Esophagus squamous epithelium (tissue), 5 donors: ENCODE measurements at regions not wholly inside any gene's neighbourhood (a gene's known extent, or its start where the extent isn't known, plus 50 kb on each side); places are given as distances from the start of the nearest gene placed in this dataset.

Experiments used
- DNase-seq: peaks from one replicate; lab custom pipeline; 2025; lab: John Stamatoyannopoulos, UW
- H3K27ac ChIP-seq, 4 donors: fragments of 200-600 bp; sonication (generic); one replicate each; pipeline ENCODE4 v1.5.1; 2016 to 2019; ENCODE audit warnings: mild to moderate bottlenecking in 1 of 4
- H3K27me3 ChIP-seq, 4 donors: fragments of 200-600 bp; sonication (generic); 1 replicate in 3 of 4; 2 replicates in 1 of 4; pipeline versions ENCODE4 v1.5.1 to v1.6.0; 2017 to 2021; ENCODE audit warnings: antibody characterized with exemption in 1 of 4
- H3K36me3 ChIP-seq, 3 donors: fragments of 200-600 bp; sonication (generic); one replicate each; pipeline ENCODE4 v1.5.1; 2016 to 2019
- H3K4me1 ChIP-seq, 3 donors: fragments of 200-600 bp; sonication (generic); one replicate each; pipeline ENCODE4 v1.5.1; 2017 to 2019
- H3K4me3 ChIP-seq, 4 donors: fragments of 200-600 bp; sonication (generic); 1 replicate in 3 of 4; 2 replicates in 1 of 4; pipeline ENCODE4 v1.5.1; 2016 to 2019; ENCODE audit warnings: mild to moderate bottlenecking in 2 of 4, moderate library complexity in 1 of 4
- H3K9me3 ChIP-seq, 3 donors: fragments of 200-600 bp; sonication (generic); one replicate each; pipeline ENCODE4 v1.5.1; 2016 to 2019
- POLR2A ChIP-seq, 4 donors: fragments of 450-650 bp; IDR thresholded peaks; one replicate each; pipeline ENCODE4 v1.6.1; 2017; ENCODE audit warnings: antibody characterized with exemption in 4 of 4, mild to moderate bottlenecking in 4 of 4, moderate library complexity in 3 of 4
- WGBS, 2 donors: methylation state at CpG; one replicate each; pipeline ENCODE4 v1.1.5; 2018; 5-methylcytosine and 5-hydroxymethylcytosine counted together
- intact Hi-C: fragments of 100-400 bp; cut with DNase I; formaldehyde crosslinking; loops from one replicate; pipeline ENCODE4 v1.15.0; 2022
- TF ChIP-seq, protein P1 (sequence below), 6 experiments: fragments of 450-650 bp in 4 of 6; fragments of 200-600 bp in 2 of 6; sonication (generic) in 2 of 6; IDR thresholded peaks; one replicate each; pipeline ENCODE4 v1.5.1; 2016 to 2019; ENCODE audit warnings: antibody characterized with exemption in 6 of 6, mild to moderate bottlenecking in 4 of 6, moderate library complexity in 4 of 6
- donor health status: DM: yes; HTN: yes; CAD: no.

DNA sequence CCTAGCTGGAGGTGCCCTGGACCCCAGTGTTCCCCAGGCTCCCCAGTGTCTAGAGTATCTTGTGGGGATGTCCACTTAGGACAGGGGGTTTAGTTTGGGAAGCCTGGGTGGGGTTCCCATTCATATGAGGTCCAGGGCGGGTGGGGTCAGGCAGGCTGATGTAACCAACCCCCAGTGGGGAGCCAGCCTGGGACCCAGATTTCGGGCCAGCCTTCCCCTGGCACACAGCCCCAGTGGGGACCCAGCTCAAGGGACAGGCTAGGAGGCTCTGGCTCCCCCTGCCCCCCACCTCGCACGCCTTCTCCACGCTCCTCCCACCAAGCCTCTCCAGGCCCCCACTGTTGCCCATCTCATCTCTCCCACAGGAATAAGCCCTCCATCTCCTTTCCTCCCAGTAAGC lies 323.5 kb downstream of the UACA start:
- H3K4me1 ChIP-seq, result peaks cover 0 to 35% (median 16%) of the 10 kb centered on the region in 3 donors
- no peaks in the 10 kb centered on the region for H3K9me3 ChIP-seq
- no peak overlapping the region for H3K27ac ChIP-seq
- 96 to 100% methylated on average over 3 to 4 of the region's 5 CpGs for WGBS, 2 donors
- no peak overlapping the region for H3K4me3 ChIP-seq
- TF ChIP-seq POLR2A (IDR thresholded peaks at IDR 0.05), result no peak
- TF ChIP-seq, protein P1, sequence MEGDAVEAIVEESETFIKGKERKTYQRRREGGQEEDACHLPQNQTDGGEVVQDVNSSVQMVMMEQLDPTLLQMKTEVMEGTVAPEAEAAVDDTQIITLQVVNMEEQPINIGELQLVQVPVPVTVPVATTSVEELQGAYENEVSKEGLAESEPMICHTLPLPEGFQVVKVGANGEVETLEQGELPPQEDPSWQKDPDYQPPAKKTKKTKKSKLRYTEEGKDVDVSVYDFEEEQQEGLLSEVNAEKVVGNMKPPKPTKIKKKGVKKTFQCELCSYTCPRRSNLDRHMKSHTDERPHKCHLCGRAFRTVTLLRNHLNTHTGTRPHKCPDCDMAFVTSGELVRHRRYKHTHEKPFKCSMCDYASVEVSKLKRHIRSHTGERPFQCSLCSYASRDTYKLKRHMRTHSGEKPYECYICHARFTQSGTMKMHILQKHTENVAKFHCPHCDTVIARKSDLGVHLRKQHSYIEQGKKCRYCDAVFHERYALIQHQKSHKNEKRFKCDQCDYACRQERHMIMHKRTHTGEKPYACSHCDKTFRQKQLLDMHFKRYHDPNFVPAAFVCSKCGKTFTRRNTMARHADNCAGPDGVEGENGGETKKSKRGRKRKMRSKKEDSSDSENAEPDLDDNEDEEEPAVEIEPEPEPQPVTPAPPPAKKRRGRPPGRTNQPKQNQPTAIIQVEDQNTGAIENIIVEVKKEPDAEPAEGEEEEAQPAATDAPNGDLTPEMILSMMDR (IDR thresholded peaks at IDR 0.05), result no peak
- DNase-seq, result no peak
- intact Hi-C loops, result no loop called here
- H3K27me3 ChIP-seq, result peaks cover 0 to 94% (median 0%) of the 10 kb centered on the region in 4 donors
- H3K36me3 ChIP-seq, result no peaks in the 10 kb centered on the region

DNA sequence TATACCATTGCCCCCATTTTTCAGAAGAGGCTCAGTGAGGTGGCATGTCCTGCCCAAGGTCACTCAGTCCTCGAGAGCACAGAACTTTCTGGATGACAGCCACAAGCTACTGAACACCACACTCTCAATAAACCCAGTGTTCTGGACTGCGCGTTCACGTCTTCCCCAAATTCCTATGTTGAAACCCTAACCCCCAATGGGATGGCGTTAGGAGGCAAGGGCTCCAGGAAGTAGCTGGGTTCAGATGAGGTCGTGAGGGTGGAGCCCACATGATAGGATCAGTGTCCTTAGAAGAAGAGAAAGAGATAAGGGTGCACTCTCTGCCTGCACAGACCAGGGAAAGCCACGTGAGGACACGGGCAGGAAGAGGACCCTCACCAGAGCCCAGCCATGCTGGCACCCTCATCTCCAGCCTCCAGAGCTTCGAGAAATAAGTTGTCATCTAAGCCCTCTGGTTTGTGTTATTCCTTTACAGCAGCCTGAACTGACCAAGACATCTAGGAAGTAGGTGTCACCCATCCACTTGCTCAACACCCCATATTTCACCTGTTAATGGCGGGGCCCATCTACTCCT lies 324.0 kb downstream of the UACA start:
- no peak overlapping the region for H3K4me3 ChIP-seq
- no peak overlapping the region for H3K27ac ChIP-seq
- TF ChIP-seq, protein P1 (IDR thresholded peaks at IDR 0.05), result no peak
- TF ChIP-seq POLR2A (IDR thresholded peaks at IDR 0.05), result no peak
- H3K27me3 ChIP-seq, result peaks cover 0 to 93% (median 0%) of the 10 kb centered on the region in 4 donors
- no peaks in the 10 kb centered on the region for H3K9me3 ChIP-seq
- peaks cover 0 to 35% (median 16%) of the 10 kb centered on the region in 3 donors for H3K4me1 ChIP-seq
- H3K36me3 ChIP-seq, result no peaks in the 10 kb centered on the region
- no peak for DNase-seq
- intact Hi-C loops, result no loop called here
- WGBS, 2 donors, result 82 to 83% methylated on average over 9 to 10 of the region's 10 CpGs

DNA sequence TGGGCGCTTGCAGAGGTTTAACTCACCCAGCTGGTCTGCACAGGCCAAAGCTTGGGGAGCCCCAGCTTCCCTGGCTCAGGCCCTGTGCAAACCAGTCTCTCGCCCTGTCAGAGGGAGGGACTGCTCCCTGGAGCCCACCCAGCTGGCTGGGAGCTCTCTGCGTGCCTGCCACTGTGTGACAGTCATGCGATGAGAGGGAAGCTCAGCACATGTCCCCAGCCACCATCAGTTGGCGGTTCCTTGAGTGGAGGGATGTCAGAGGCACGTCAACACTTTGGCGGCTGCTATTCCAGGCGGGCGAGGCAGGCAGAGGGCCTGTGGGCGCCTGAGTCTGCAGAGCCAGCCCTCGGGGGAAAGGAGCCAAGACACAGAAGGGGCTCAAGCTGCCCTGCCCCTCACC lies 324.6 kb downstream of the UACA start:
- TF ChIP-seq, protein P1 (IDR thresholded peaks at IDR 0.05), result no peak
- no peak for TF ChIP-seq POLR2A (IDR thresholded peaks at IDR 0.05)
- peaks cover 0 to 92% (median 0%) of the 10 kb centered on the region in 4 donors for H3K27me3 ChIP-seq
- no peak for DNase-seq
- 29 to 40% methylated on average over 1 to 2 of the region's 11 CpGs for WGBS, 2 donors
- no peaks in the 10 kb centered on the region for H3K9me3 ChIP-seq
- H3K36me3 ChIP-seq, result no peaks in the 10 kb centered on the region
- peaks cover 0 to 35% (median 16%) of the 10 kb centered on the region in 3 donors for H3K4me1 ChIP-seq
- H3K4me3 ChIP-seq, result no peak overlapping the region
- intact Hi-C loops, result no loop called here
- H3K27ac ChIP-seq, result no peak overlapping the region

DNA sequence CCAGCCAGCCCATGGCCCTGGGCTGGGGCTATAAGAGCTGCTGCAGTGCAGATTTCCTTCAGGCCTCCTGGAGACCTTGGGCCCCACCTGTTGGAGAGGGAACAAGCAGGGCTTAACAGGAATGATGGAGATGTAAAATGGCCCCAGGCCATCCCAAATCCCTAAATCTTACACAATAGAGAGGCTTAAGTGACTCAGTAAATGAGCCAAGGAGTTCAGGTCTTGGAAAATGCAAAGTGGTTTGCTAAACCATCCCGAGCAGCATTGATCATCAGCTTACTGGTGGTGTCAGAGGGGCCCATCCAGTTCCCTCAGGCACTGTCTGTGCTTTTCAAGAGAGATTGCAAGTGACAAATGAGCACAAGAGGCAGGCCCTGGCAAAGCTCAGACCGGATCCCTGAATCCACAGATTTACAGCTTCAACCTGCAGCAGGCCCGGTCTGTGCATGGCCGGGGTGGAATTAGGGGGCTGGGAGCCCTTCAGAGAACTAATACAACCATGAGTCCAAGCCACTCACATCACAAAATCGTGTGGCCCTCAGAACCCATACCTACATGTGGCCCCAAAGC lies 325.4 kb downstream of the UACA start:
- no peak overlapping the region for H3K27ac ChIP-seq
- WGBS, 2 donors, result 36 to 80% methylated on average over 2 to 5 of the region's 5 CpGs
- H3K36me3 ChIP-seq, result no peaks in the 10 kb centered on the region
- TF ChIP-seq, protein P1 (IDR thresholded peaks at IDR 0.05), result peak in 2 of 6 experiments; percentile 8 to 37
- TF ChIP-seq POLR2A (IDR thresholded peaks at IDR 0.05), result no peak
- no peak for DNase-seq
- no peak overlapping the region for H3K4me3 ChIP-seq
- intact Hi-C loops, result no loop called here
- peaks cover 0 to 92% (median 0%) of the 10 kb centered on the region in 4 donors for H3K27me3 ChIP-seq
- H3K9me3 ChIP-seq, result no peaks in the 10 kb centered on the region
- H3K4me1 ChIP-seq, result peaks cover 0 to 35% (median 16%) of the 10 kb centered on the region in 3 donors

DNA sequence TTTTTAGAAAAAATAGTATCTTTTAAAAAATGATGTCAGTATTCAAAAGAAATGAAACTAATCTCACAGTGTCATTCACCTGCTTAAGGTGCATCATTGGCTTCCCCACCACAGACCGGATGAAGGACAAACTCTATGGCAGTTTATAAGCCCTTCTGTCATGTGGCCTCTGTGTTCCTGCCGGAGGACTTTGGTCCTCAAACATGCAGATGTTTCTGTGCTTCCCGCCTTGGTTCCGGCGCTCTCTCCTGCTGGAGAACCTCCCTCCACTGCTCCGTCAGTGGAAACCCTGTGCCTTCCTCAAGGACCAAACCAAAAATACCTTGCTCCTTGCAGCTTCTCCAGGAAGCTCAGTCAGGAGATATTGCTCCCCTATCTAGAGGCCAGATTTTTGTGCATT lies 326.3 kb downstream of the UACA start:
- WGBS, 2 donors, result 90 to 91% methylated on average over 6 of the region's 6 CpGs
- TF ChIP-seq, protein P1 (IDR thresholded peaks at IDR 0.05), result no peak
- no peak for TF ChIP-seq POLR2A (IDR thresholded peaks at IDR 0.05)
- Histone ChIP-seq H3K9me3 (no peaks in the 10 kb centered on the region), H3K4me3 (no peak overlapping the region), H3K36me3 (no peaks in the 10 kb centered on the region), H3K4me1 (peaks cover 0 to 35% (median 16%) of the 10 kb centered on the region in 3 donors), H3K27me3 (peaks cover 0 to 92% (median 0%) of the 10 kb centered on the region in 4 donors), H3K27ac (no peak overlapping the region)
- DNase-seq, result no peak
- intact Hi-C loops, result no loop called here
